ENCODE measurements at regions not wholly inside any gene's neighbourhood (a gene's known extent, or its start where the extent isn't known, plus 50 kb on each side); places are given as distances from the start of the nearest gene placed in this dataset.

DNA sequence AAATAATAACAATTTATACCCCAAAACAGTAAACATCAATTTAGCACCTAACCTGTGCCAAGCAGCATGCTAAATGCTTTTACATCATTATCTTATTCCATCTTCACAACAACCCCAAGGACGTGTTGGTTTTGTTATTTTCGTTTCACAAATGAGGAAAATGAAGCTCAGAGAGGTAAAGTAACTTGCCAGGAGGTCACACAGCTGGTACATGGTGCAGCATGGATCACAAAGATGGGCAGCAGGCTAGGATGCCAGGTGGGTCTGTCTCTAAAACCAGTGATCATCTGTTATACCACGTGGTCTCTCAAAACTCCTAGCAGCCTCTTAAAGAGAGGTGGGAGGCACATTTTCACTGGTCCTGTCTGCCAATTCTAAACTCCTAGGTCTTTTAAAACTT lies 323.6 kb upstream of the F9 start:
- Histone ChIP-seq H3K27me3 (ENCODE audit: control insufficient read depth, insufficient read depth, low read length) (peaks cover 10% of the 10 kb centered on the region), H3K36me3 (ENCODE audit: control insufficient read depth, insufficient read depth, low read length) (no peaks in the 10 kb centered on the region), H3K4me3 (ENCODE audit: low read depth, low read length) (no peak overlapping the region)
- TF ChIP-seq, protein P1, sequence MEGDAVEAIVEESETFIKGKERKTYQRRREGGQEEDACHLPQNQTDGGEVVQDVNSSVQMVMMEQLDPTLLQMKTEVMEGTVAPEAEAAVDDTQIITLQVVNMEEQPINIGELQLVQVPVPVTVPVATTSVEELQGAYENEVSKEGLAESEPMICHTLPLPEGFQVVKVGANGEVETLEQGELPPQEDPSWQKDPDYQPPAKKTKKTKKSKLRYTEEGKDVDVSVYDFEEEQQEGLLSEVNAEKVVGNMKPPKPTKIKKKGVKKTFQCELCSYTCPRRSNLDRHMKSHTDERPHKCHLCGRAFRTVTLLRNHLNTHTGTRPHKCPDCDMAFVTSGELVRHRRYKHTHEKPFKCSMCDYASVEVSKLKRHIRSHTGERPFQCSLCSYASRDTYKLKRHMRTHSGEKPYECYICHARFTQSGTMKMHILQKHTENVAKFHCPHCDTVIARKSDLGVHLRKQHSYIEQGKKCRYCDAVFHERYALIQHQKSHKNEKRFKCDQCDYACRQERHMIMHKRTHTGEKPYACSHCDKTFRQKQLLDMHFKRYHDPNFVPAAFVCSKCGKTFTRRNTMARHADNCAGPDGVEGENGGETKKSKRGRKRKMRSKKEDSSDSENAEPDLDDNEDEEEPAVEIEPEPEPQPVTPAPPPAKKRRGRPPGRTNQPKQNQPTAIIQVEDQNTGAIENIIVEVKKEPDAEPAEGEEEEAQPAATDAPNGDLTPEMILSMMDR (IDR thresholded peaks at IDR 0.05; ENCODE audit: insufficient read depth, low read length, severe bottlenecking): no peak
- no peak for DNase-seq (ENCODE audit: low read depth)
- no peak for FAIRE-seq

DNA sequence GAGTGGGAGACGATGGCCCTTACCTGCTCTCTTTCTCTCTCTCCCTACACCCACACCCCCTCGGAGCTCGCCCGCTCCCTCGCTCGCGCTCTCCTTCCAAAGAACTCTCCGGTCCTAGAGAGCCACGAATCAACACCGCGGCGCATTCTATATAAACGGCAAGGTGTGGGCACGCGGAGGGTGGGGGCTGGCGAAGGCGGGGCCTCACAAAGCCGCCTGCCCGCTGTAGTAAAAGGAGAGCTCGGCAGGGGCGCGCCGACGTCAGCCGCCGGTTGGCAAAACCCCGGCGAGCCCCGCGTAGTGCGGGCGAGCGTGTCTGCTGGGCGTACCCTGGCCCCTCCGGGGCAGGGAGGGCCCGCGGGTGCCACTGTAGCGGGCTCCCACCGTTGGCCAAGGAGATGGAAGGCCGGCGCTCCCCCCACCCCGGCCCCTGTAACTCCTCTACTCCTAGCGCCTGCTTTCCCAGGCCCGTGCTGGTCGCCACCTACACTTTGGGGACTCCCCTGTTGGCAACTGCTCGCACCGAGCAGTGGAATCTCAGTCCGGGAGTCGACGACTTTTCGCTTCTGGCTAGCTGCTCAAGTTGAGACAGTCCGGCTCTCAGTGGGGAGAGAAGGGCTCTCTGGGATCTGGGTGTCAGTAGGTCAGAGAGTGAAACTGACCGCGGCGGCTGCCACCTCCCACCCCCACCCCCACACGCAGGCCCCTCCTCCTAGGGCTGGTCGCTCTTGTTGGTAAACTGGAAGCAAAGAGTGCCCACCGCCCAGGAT lies 325.5 kb upstream of the F9 start:
- TF ChIP-seq, protein P1 (IDR thresholded peaks at IDR 0.05; ENCODE audit: insufficient read depth, low read length, severe bottlenecking): no peak
- Histone ChIP-seq H3K36me3 (ENCODE audit: control insufficient read depth, insufficient read depth, low read length) (no peaks in the 10 kb centered on the region), H3K4me3 (ENCODE audit: low read depth, low read length) (peak overlapping the region; percentile 36), H3K27me3 (ENCODE audit: control insufficient read depth, insufficient read depth, low read length) (peaks cover 10% of the 10 kb centered on the region)
- DNase-seq (ENCODE audit: low read depth) (no peak), FAIRE-seq (no peak)

DNA sequence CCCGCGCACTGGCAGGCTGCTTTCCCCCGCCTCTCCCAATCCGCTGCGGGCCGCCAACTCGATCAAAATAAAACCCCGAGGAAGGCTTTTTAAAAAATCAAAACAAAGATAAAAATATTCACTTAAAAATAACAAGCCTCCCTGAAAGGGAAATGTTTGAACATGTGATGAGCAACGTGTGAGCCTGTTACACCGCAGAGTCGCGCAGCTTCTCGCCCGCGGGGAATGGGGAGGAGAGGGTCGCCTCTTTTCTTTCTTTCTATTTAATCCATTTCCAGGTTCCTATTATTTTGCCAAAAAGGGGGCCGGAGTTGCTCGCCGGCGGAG lies 326.0 kb upstream of the F9 start:
- TF ChIP-seq, protein P1 (IDR thresholded peaks at IDR 0.05; ENCODE audit: insufficient read depth, low read length, severe bottlenecking): no peak
- Histone ChIP-seq H3K36me3 (ENCODE audit: control insufficient read depth, insufficient read depth, low read length) (no peaks in the 10 kb centered on the region), H3K4me3 (ENCODE audit: low read depth, low read length) (peak overlapping the region; percentile 36), H3K27me3 (ENCODE audit: control insufficient read depth, insufficient read depth, low read length) (peaks cover 10% of the 10 kb centered on the region)
- FAIRE-seq (no peak), DNase-seq (ENCODE audit: low read depth) (no peak)

DNA sequence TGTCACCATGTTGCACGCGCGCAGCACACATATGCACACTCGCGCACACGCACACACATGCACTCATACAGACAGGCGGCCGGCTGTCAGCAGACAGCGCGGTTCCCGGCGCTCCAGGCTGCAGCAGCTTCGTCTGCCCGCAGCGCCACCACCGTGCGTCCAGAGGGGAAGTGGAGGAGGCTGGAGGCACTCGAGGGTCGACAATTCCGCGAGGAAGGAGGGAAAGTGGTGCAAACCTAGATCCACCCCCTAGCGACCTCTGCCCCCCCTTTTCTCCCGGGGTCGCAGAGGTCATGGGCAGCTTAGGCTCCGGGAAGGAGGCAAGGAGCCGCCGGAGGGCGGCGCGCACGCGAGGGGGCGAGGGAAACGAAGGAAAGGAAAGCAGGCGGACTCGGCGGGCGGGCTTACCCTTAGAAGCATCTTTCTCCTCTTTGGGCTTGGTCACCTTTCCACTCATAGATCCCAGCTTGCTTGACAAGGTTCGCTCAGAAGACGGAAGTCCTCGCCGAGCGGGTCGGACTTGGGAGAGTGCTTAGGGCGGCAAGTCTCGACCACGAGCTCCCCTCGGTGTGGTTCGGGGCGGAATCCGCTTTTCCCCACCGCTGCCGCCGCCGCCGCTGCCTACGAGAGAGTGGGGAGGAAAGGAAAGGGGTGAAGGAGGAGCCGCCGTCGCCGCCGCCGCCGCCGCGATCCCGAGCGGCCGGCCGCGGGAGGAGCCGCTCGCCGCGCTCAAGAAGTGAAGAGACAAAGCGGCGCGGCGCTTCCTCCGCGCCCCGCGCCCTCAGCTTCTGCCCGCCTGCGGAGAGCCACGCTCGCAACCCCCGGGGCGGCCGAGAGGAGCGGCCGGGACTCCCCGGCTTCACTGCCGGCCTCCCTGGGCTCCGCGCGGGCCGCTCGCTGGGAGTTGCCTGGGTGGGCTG lies 326.6 kb upstream of the F9 start:
- DNase-seq (ENCODE audit: low read depth): no peak
- no peak for FAIRE-seq

DNA sequence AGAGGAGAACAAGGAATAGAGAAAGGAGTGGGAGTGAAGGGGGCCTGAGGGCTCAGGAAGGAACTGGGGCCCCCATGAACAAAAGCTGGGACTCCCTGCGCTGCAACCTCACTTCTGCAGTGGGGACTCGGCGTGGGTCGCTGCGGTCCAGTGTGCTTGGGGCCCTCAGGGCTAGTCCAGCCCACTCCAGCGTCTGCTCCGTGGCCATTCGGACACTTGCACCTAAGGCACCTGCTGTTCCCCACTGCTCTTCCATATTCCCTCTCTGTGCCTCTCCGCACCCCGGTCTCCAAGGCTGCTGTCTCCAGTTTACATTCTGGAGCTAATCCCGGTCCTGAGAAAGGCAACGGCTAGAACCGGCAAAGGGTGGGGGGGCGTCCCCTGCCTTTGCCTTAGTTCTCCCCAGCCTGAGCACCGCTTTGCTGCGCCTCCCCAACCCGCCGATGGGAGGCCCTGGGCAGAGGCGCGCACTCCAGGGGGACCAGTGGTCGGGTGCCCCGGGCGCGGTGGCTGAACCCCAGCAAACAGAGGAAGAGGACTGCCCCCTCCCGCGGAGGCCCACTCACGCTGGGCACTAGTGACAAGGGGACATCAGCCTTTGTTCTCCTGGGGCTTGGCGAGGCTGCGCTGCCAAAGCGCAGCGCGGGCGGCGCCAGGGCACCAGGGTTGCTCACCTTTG lies 327.7 kb upstream of the F9 start:
- H3K36me3 ChIP-seq (ENCODE audit: control insufficient read depth, insufficient read depth, low read length): no peaks in the 10 kb centered on the region
- no peak overlapping the region for H3K4me3 ChIP-seq (ENCODE audit: low read depth, low read length)
- no peak for DNase-seq (ENCODE audit: low read depth)
- FAIRE-seq: no peak
- peaks cover 10% of the 10 kb centered on the region for H3K27me3 ChIP-seq (ENCODE audit: control insufficient read depth, insufficient read depth, low read length)
- TF ChIP-seq, protein P1 (IDR thresholded peaks at IDR 0.05; ENCODE audit: insufficient read depth, low read length, severe bottlenecking): no peak

More for the DNA sequence above, 326.6 kb upstream of the F9 start:
- Histone ChIP-seq H3K27me3 (ENCODE audit: control insufficient read depth, insufficient read depth, low read length) (peaks cover 10% of the 10 kb centered on the region), H3K4me3 (ENCODE audit: low read depth, low read length) (peak overlapping the region; percentile 36), H3K36me3 (ENCODE audit: control insufficient read depth, insufficient read depth, low read length) (no peaks in the 10 kb centered on the region)
- TF ChIP-seq, protein P1 (IDR thresholded peaks at IDR 0.05; ENCODE audit: insufficient read depth, low read length, severe bottlenecking): no peak

All from bronchial epithelial cell (primary cell).